Stimulated activated CD8-positive, alpha-beta memory T cell treated with anti-CD3 and anti-CD28 coated beads, Interleukin-12 subunit alpha, Interleukin-12 subunit beta, amount 100 ng/mL, for 24 hours (primary cell): ENCODE measurements at regions not wholly inside any gene's neighbourhood (a gene's known extent, or its start where the extent isn't known, plus 50 kb on each side); places are given as distances from the start of the nearest gene placed in this dataset.

Experiments used
- DNase-seq: peaks from one replicate; pipeline ENCODE4 v3.0.0-alpha.2; 2020; ENCODE audit errors: extremely low read depth

- DNase-seq = no peak
Measured at GRCh38 chr7:32179567-32179966, 109.4 kb upstream of the PDE1C start.

- no peak for DNase-seq
Measured at GRCh38 chr7:32178677-32179366, 108.6 kb upstream of the PDE1C start.

GRCh38 chr7:32177232-32177631 is 107.0 kb upstream of the PDE1C start:
- no peak for DNase-seq

DNA sequence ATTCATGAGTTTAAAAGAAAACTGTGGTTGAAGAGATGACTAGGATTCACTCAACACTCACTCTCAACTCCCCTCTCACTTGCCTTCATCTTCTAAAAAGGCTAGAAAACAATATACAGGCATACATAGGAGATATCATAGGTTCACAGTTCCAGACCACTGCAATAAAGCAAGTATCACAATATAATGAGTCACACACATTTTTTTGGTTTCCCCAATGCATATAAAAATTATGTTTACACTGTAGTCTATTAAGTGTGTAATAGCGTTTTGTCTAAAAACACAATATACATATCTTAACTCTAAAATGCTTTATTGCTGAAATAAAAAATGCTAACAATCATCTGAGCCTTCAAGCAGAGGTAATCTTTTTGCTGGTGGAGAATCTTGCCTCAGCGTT is 104.9 kb upstream of the PDE1C start:
- no peak for DNase-seq

- no peak for DNase-seq
Measured at GRCh38 chr7:32171248-32171647, 101.0 kb upstream of the PDE1C start.

GRCh38 chr7:32170838-32171237 is 100.6 kb upstream of the PDE1C start:
- no peak for DNase-seq

DNA sequence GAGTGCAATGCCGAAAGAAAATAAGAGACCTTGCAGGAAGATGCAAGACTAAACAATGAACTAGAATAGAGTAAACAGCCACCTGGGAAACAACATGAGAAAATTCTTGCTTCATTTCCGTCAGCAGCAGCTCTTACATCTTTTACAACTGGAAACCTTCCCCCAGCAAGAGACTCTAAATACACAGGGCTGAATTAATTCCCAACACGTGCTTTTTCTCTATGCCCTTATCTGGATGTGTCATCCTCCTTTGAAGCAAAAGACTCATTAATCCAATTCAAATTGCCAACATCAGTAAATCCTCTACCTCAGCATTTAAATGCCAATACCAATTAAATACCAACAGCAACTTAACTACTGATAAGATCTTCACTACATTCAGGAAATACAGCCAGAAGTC is 99.0 kb upstream of the PDE1C start:
- DNase-seq = no peak

- no peak for DNase-seq
Measured at GRCh38 chr7:32167815-32168214, 97.6 kb upstream of the PDE1C start.

DNA sequence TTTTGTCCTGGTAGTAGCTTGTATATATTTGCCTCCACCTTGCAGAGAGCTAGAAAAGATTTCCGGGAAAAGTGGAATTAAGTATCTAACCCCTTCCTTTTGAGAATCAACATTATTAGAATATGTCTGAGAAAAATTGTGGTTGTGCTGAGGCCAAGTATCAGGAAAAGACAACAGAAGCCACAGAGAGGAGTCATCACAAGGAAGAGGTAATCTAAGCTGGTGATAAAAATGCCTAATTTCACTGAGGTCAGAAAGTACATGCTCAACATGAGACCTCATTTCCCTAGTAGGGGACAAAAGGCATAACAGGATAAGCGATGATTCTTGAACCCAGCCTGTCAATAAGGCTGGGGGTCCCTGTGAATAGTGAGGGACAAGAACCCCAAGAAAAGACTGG is 97.0 kb upstream of the PDE1C start:
- no peak for DNase-seq

DNA sequence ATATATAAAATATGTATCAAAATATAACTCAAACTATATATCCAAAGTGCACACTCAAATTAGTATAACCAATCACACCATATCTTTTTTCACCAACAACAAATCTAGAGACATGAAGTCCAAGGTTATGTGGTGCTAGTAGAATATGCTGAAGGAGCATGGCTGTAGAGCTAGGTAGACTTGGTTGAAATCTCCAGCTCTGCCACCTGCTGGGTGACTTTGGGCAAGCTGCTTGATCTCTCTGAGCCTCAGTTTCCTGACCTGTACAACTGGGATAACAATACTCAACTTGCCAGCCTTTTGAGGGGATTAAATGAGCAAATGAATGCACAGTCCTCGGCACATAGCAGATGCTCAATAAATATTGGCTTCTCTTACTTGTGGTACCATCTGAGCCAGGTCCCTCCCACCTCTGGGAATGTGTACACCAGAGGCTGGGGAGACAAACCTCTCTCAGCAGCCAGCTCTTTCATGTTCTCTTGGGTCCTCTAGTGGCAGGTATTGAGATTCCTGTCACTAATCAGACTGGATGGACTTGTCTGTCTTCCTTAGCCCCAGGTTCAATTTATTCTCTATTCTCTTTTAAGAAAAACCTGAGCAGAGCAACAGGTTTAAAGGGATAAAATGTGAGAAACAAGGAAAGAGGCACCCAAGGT is 94.3 kb upstream of the PDE1C start:
- no peak for DNase-seq

DNA sequence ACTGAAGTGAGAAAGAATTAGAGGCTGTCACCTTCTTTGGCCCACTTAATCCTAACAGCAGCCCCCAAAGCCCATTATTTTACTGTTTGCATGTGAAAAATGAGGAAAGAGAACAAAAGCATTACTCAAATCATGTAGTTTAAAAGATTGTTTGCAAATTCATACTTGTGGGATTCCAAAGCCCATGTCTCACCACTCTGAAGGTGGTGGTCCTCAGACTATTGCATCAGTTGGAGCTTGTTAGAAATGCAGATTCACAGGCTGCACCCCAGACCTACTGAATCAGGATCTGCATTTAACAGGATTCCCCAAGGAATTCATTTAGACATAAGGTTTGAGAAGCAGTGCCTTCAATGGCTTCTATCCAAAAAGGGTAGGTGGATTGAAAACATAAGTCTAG is 93.7 kb upstream of the PDE1C start:
- no peak for DNase-seq

- no peak for DNase-seq
Measured at GRCh38 chr7:32163141-32163806, 93.1 kb upstream of the PDE1C start.

- no peak for DNase-seq
Measured at GRCh38 chr7:32161708-32162107, 91.5 kb upstream of the PDE1C start.

GRCh38 chr7:32158751-32159745 is 88.8 kb upstream of the PDE1C start:
- DNase-seq = no peak

- DNase-seq = no peak
Measured at GRCh38 chr7:32158076-32158475, 87.9 kb upstream of the PDE1C start.

DNA sequence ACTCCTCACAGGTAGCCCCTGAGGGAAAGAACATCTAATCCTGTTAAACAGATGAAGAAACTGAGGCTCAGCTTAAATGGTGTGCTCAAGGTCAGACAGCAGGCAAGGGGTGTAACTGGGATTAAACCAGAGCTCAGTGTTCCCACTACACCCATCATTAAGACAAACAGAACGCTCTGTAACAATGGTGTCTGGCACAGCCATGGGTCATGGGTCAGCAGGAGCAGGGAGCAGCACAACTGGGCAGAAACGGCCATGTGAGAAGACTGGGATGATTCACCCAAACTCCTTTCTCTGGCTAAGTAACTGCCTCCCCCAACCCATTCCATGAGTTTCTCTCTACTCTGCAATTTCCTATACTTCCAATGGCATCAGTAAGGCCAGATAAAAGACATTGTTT is 85.5 kb upstream of the PDE1C start:
- DNase-seq = no peak

GRCh38 chr7:32154797-32155196 is 84.6 kb upstream of the PDE1C start:
- no peak for DNase-seq

DNA sequence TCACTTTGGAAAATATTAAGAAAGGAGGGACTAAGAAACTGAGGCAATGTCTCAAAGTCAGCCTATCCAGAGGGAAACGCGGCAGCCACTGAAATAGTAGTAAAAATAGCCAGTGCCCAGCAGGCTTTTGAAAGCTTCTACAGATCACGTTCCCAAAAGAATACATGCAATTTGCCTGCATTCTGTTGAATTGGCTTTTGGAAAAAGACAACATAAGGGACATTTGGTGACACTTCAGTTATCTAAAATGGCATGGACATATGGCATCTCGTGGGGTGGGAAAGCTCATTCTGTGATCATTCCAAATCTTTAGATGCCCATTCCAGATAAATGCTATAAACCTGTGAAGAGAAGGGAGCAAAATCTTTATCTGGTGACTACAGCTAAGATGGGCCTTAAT is 82.8 kb upstream of the PDE1C start:
- DNase-seq = no peak

DNA sequence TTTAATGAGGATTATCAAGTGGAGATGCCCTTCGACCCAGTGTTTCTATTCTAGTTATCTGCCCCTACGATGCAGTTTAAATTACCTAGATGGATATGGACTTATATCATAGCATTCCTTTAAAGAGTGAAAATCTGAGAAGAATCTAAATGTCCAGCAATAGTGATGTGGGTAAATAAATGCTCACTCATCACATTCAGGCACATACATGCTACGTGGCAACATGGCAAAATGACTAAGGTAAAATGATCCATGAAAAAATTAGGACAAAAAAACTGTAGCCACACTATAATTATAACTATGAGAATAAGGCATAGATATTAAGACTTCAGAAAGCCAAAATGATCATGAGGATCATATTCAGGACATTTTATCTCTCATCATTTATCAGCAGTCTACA is 82.4 kb upstream of the PDE1C start:
- DNase-seq = no peak

DNA sequence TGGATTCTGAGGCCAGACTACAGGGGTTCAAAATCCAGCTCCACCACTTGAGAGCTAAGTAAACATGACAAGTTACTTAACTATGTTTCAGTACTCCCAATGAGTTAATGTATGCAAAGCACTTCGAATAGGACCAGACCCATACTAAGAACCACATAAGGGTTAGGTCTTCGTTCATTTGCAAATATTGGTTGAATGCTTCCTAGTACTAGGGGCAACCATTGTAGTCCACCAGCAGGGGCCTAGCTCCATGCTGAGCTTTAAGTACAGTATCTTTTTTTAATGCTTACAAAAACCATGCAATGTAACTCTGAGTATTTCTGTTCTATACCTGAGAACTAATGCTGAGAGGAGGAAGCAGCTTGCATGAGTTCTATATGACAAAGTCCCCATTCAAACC is 80.4 kb upstream of the PDE1C start:
- DNase-seq = no peak

GRCh38 chr7:32150039-32150438 is 79.8 kb upstream of the PDE1C start:
- no peak for DNase-seq
